HG03108 (cell line): ENCODE measurements at regions not wholly inside any gene's neighbourhood (a gene's known extent, or its start where the extent isn't known, plus 50 kb on each side); places are given as distances from the start of the nearest gene placed in this dataset.
"Not testable (repeated sequence)": the region's sequence is repeated elsewhere in the genome, so short reads cannot be mapped to it uniquely, and the experiment has no call there.

Experiments
- ATAC-seq: cut with Tn5 transposase; IDR thresholded peaks from one replicate; pipeline ENCODE4 v1.9.1; 2021; ENCODE audit warnings: moderate library complexity; ENCODE audit not compliant: unreplicated experiment

- ATAC-seq = no peak
These were observed 2228.7 kb upstream of the WWC1 start for GRCh38 chr5:166062719-166063118.

GRCh38 chr5:166063261-166063660 is 2228.2 kb upstream of the WWC1 start:
- ATAC-seq = no peak

GRCh38 chr5:166068547-166069335 is 2222.7 kb upstream of the WWC1 start:
- ATAC-seq = no peak

- no peak for ATAC-seq
These were observed 2217.4 kb upstream of the WWC1 start for GRCh38 chr5:166073901-166074581.

- no peak for ATAC-seq
These were observed 2216.6 kb upstream of the WWC1 start for GRCh38 chr5:166074582-166075481.

GRCh38 chr5:166083183-166083959 is 2208.1 kb upstream of the WWC1 start:
- no peak for ATAC-seq

GRCh38 chr5:166086568-166086967 is 2204.9 kb upstream of the WWC1 start:
- ATAC-seq = no peak

- no peak for ATAC-seq
These were observed 2202.9 kb upstream of the WWC1 start for GRCh38 chr5:166088389-166089039.

- ATAC-seq = no peak
These were observed 2199.5 kb upstream of the WWC1 start for GRCh38 chr5:166091931-166092330.

GRCh38 chr5:166093312-166093711 is 2198.1 kb upstream of the WWC1 start:
- no peak for ATAC-seq

- no peak for ATAC-seq
These were observed 2188.5 kb upstream of the WWC1 start for GRCh38 chr5:166102947-166103346.

GRCh38 chr5:166111021-166111420 is 2180.4 kb upstream of the WWC1 start:
- ATAC-seq = no peak

- no peak for ATAC-seq
These were observed 2174.1 kb upstream of the WWC1 start for GRCh38 chr5:166117072-166118066.

- ATAC-seq = no peak
These were observed 2171.9 kb upstream of the WWC1 start for GRCh38 chr5:166119506-166119905.

- no peak for ATAC-seq
These were observed 2167.7 kb upstream of the WWC1 start for GRCh38 chr5:166123717-166124116.

GRCh38 chr5:166127766-166128570 is 2163.5 kb upstream of the WWC1 start:
- ATAC-seq = no peak

- not testable (repeated sequence) for ATAC-seq
These were observed 2146.3 kb upstream of the WWC1 start for GRCh38 chr5:166145107-166145506.

- no peak for ATAC-seq
These were observed 2127.3 kb upstream of the WWC1 start for GRCh38 chr5:166163996-166164610.
